HG03159 (cell line): ENCODE measurements at regions not wholly inside any gene's neighbourhood (a gene's known extent, or its start where the extent isn't known, plus 50 kb on each side); places are given as distances from the start of the nearest gene placed in this dataset.

Source experiments
- ATAC-seq: cut with Tn5 transposase; IDR thresholded peaks from one replicate; pipeline ENCODE4 v1.9.1; 2021; ENCODE audit warnings: mild to moderate bottlenecking, moderate library complexity; ENCODE audit not compliant: unreplicated experiment

- no peak for ATAC-seq
Measured at GRCh38 chr2:74759986-74760385, 73.9 kb upstream of the HK2 start.

GRCh38 chr2:74760875-74761630 is 72.9 kb upstream of the HK2 start:
- no peak for ATAC-seq

GRCh38 chr2:74762789-74763188 is 71.1 kb upstream of the HK2 start:
- no peak for ATAC-seq

DNA sequence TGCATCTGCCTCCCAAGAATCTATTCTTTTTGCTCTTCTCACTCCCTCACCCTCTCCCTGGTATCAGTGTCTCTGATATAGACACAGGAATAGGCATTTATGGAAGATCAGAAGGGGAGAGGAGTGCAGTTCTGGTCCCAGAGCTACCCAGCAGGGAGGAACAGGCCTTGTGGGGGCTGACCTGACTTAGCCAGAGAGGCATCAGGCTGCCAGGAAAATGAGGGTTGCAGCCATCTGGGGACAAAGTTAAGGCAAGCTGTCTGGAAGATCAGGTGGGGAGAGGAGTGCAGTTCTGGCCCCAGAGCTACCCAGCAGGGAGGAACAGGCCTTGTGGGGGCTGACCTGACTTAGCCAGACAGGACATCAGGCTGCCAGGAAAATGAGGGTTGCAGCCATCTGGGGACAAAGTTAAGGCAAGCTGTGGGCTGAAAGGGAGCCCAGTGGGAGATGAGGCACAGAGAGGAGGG is 69.9 kb upstream of the HK2 start:
- ATAC-seq, result no peak

- peak; percentile 42 for ATAC-seq
Measured at GRCh38 chr2:74764429-74765272, 69.3 kb upstream of the HK2 start.

DNA sequence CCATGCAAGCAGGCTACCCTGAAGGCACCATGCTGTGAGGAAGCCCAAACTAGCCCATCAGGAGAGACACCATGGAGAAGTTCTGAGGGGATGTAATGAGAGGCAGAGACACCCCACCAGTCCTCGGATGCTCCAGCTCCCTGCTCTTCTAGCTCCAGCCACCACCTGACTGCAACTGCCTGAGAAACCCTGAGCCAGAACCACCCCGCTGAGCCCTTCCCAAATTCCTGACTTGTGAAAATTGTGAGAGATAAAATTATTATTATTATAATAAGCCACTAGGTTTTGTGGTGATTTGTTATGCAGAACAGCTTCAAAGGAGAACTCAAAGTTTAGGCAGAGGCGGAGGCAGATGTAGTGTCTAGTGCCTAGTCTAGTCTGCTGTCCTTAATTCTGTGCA is 67.1 kb upstream of the HK2 start:
- no peak for ATAC-seq

DNA sequence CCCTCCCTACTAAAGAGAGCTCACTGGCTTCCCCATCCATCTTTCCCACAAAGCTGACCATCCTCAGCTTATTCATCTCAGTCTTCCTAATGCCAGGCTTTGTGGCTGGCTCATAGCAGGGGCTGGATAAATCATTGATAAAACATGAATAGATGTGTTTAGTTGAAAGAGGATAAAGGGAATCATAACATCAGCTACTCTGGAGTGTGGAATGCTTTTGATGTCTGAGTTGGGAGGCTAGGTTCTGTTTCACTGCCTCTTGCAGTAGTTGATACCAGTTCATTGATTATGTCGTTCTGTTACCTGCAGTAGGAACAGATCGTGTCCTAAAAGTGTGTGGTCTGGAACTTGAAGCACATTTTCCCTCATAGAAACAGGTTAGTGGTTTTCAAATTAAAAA is 66.3 kb upstream of the HK2 start:
- no peak for ATAC-seq

DNA sequence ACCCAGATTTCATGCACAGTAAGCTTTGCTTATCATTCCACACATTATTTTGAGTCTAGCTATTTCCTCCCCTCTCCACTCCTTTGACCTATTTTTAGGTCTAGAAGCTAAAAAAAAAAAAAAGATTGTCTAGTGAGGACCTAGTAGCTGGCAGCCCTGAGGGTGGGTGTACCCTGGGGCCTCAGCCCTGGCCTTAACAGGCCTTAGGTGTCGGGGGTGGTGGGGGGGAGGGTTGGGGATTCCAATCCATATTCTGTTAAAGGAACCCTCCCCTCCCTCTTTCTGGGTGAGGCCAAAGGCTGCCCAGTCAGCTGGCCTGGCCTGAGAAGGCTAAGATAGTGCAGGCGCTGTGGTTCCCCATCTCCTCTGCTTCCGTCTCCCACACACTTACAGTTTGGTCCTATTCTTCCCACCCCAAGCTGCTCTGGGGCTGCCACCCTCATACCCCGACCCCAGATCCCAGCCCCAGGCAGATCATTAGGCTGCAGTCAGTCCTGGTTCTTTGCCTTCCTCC is 65.5 kb upstream of the HK2 start:
- no peak for ATAC-seq

DNA sequence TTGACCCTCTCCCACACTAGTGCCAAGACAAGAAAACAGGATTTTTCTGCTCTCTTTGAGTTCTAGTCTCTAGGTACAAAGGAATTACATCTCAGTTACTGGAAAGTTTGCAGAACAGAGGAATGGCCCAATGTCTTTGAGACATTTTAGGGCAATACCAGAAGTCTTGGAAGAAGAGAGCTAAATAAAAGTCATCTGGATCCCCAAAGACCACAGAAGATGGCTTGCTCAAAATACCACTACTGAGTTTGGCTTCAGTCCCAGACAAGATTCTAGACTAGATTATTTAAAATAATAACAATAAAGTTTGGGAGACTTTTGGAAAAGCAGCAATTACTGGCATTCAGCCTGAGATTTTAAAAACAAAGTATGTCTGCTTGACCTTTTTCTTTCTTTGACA is 61.9 kb upstream of the HK2 start:
- ATAC-seq, result no peak

GRCh38 chr2:74777161-74777900 is 56.6 kb upstream of the HK2 start:
- no peak for ATAC-seq

- no peak for ATAC-seq
Measured at GRCh38 chr2:74778381-74779264, 55.3 kb upstream of the HK2 start.

DNA sequence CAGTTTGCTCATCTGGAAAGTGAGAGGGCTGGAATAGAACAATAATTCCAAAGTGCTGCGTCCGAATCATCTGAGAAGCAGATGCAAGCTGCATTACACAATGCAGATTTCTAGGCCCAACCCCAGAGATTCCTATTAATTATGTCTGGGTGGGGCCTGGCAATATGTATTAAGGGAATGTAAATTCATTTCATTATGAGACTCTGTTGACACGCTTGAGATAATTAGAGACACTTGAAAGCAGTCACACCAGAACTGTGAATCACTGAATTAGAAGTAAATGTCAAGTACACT is 54.7 kb upstream of the HK2 start:
- no peak for ATAC-seq

GRCh38 chr2:74779587-74780135 is 54.3 kb upstream of the HK2 start:
- no peak for ATAC-seq
